ENCODE measurements at regions not wholly inside any gene's neighbourhood (a gene's known extent, or its start where the extent isn't known, plus 50 kb on each side); places are given as distances from the start of the nearest gene placed in this dataset.
A peak's percentile ranks its signal among the peaks of the same experiment; 100 is the strongest.

- no peak for DNase-seq
Observed at GRCh38 chr2:18422432-18423165, 137.9 kb downstream of the RDH14 start.

GRCh38 chr2:18413676-18414396 lies 146.6 kb downstream of the RDH14 start:
- no peak for DNase-seq

- no peak for DNase-seq
Observed at GRCh38 chr2:18412980-18413675, 147.3 kb downstream of the RDH14 start.

GRCh38 chr2:18411626-18412025 lies 148.8 kb downstream of the RDH14 start:
- DNase-seq: no peak

- DNase-seq: no peak
Observed at GRCh38 chr2:18410543-18410942, 149.9 kb downstream of the RDH14 start.

GRCh38 chr2:18408638-18409037 lies 151.8 kb downstream of the RDH14 start:
- no peak for DNase-seq

GRCh38 chr2:18406219-18406618 lies 154.2 kb downstream of the RDH14 start:
- DNase-seq: no peak

GRCh38 chr2:18404708-18405107 lies 155.7 kb downstream of the RDH14 start:
- no peak for DNase-seq

GRCh38 chr2:18403921-18404522 lies 156.4 kb downstream of the RDH14 start:
- DNase-seq: no peak

- no peak for DNase-seq
Observed at GRCh38 chr2:18402831-18403230, 157.6 kb downstream of the RDH14 start.

GRCh38 chr2:18401471-18401870 lies 159.0 kb downstream of the RDH14 start:
- DNase-seq: no peak

GRCh38 chr2:18399601-18400000 lies 160.9 kb downstream of the RDH14 start:
- DNase-seq: no peak

GRCh38 chr2:18398833-18399232 lies 161.6 kb downstream of the RDH14 start:
- DNase-seq: no peak

GRCh38 chr2:18396329-18397010 lies 164.0 kb downstream of the RDH14 start:
- DNase-seq: no peak

GRCh38 chr2:18395555-18395954 lies 164.9 kb downstream of the RDH14 start:
- no peak for DNase-seq

GRCh38 chr2:18387441-18388206 lies 172.8 kb downstream of the RDH14 start:
- DNase-seq: peak; percentile 14 to 50 (median 28)

- no peak for DNase-seq
Observed at GRCh38 chr2:18384242-18384641, 176.2 kb downstream of the RDH14 start.

GRCh38 chr2:18381386-18381785 lies 179.1 kb downstream of the RDH14 start:
- DNase-seq: no peak

- DNase-seq: no peak
Observed at GRCh38 chr2:18380321-18380720, 180.1 kb downstream of the RDH14 start.

GRCh38 chr2:18379870-18380269 lies 180.6 kb downstream of the RDH14 start:
- no peak for DNase-seq

- peak in 2 of 5 donors; percentile 9 to 10 for DNase-seq
Observed at GRCh38 chr2:18378020-18378653, 182.3 kb downstream of the RDH14 start.
